ENCODE measurements at regions not wholly inside any gene's neighbourhood (a gene's known extent, or its start where the extent isn't known, plus 50 kb on each side); places are given as distances from the start of the nearest gene placed in this dataset.

DNA sequence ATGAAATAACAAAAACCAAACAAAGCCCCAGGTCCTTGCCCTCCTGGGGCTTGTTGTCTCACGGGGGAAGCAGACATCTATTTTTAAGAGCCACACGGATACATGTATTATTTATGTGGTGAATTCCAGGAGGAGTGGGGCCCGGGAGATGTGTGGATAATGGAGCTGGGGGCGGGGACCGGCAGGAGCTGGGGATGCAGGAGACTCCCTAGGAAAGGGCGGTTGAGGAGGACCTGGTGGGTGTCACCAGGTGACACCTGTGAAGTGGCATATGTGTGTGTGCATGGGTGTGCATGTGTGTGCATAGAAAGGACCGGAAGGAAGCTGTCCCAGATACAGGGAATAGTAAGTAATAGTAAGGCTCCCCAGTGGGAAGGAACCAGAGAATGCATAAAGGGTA, 148.9 kb downstream of the URI1 start:
- H3K36me3 ChIP-seq (ENCODE audit: control insufficient read depth, insufficient read depth, low read length): no peaks in the 10 kb centered on the region
- H3K4me3 ChIP-seq (ENCODE audit: low read depth, low read length): no peak overlapping the region
- no peaks in the 10 kb centered on the region for H3K9me3 ChIP-seq
- ChIA-PET POLR2A (no interaction called here), CTCF (no interaction called here)
- Mint-ChIP-seq H3K4me1 (ENCODE audit: low read depth, unreplicated experiment) (no peaks in the 10 kb centered on the region), H3K27me3 (ENCODE audit: insufficient read depth, unreplicated experiment) (peaks cover 23% of the 10 kb centered on the region), H3K36me3 (ENCODE audit: insufficient read depth, unreplicated experiment) (no peaks in the 10 kb centered on the region), H3K4me3 (ENCODE audit: unreplicated experiment) (no peak overlapping the region), H3K9me3 (ENCODE audit: unreplicated experiment) (no peaks in the 10 kb centered on the region), H3K27ac (ENCODE audit: unreplicated experiment) (no peak overlapping the region)
- DNase-seq: no peak
- no TSS peak for BruUV-seq (replicated peaks)
- TF ChIP-seq, protein P1, sequence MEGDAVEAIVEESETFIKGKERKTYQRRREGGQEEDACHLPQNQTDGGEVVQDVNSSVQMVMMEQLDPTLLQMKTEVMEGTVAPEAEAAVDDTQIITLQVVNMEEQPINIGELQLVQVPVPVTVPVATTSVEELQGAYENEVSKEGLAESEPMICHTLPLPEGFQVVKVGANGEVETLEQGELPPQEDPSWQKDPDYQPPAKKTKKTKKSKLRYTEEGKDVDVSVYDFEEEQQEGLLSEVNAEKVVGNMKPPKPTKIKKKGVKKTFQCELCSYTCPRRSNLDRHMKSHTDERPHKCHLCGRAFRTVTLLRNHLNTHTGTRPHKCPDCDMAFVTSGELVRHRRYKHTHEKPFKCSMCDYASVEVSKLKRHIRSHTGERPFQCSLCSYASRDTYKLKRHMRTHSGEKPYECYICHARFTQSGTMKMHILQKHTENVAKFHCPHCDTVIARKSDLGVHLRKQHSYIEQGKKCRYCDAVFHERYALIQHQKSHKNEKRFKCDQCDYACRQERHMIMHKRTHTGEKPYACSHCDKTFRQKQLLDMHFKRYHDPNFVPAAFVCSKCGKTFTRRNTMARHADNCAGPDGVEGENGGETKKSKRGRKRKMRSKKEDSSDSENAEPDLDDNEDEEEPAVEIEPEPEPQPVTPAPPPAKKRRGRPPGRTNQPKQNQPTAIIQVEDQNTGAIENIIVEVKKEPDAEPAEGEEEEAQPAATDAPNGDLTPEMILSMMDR (IDR thresholded peaks at IDR 0.05; ENCODE audit: insufficient read depth in 1 of 2, low read depth in 1 of 2, low read length in 1 of 2, severe bottlenecking in 1 of 2, unreplicated experiment in 1 of 2): no peak
- peaks cover 1% of the 10 kb centered on the region; the same call in 1 of the 2 replicates for H3K27me3 ChIP-seq (replicated peaks; ENCODE audit: control insufficient read depth, insufficient read depth, low read length)
- intact Hi-C loops (cut with micrococcal nuclease; ENCODE audit: unreplicated experiment): no loop called here
- no peaks in the 10 kb centered on the region for H3K4me1 ChIP-seq

DNA sequence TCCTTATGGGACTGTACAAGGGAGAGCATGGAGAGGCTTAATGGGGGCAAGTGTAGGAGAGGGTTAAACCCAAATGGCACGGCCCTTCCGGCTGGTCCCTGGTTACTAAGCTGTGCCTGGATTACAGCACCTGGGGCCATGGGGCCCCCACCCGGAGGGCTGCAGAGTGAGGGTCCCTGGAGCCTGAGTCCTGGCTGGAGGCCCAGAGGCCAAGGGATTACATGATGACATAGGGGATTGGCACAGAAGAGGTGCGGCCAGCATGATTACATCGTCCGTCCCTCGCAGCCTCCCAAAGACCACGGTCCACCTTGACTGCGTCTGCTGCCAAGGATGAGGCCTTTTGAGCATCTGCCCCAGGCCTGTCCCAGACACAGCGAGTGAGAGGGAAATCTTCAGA, 149.4 kb downstream of the URI1 start:
- TF ChIP-seq, protein P1 (IDR thresholded peaks at IDR 0.05; ENCODE audit: insufficient read depth in 1 of 2, low read depth in 1 of 2, low read length in 1 of 2, severe bottlenecking in 1 of 2, unreplicated experiment in 1 of 2): no peak
- no peaks in the 10 kb centered on the region for H3K9me3 ChIP-seq
- no peaks in the 10 kb centered on the region for H3K36me3 ChIP-seq (ENCODE audit: control insufficient read depth, insufficient read depth, low read length)
- intact Hi-C loops (cut with micrococcal nuclease; ENCODE audit: unreplicated experiment): no loop called here
- Mint-ChIP-seq H3K4me3 (ENCODE audit: unreplicated experiment) (no peak overlapping the region), H3K36me3 (ENCODE audit: insufficient read depth, unreplicated experiment) (no peaks in the 10 kb centered on the region), H3K27ac (ENCODE audit: unreplicated experiment) (no peak overlapping the region), H3K27me3 (ENCODE audit: insufficient read depth, unreplicated experiment) (peaks cover 21% of the 10 kb centered on the region), H3K9me3 (ENCODE audit: unreplicated experiment) (no peaks in the 10 kb centered on the region), H3K4me1 (ENCODE audit: low read depth, unreplicated experiment) (no peaks in the 10 kb centered on the region)
- CTCF ChIA-PET: no interaction called here
- peaks cover 1% of the 10 kb centered on the region; the same call in 1 of the 2 replicates for H3K27me3 ChIP-seq (replicated peaks; ENCODE audit: control insufficient read depth, insufficient read depth, low read length)
- BruUV-seq (replicated peaks): no TSS peak
- H3K4me1 ChIP-seq: no peaks in the 10 kb centered on the region
- no peak overlapping the region for H3K4me3 ChIP-seq (ENCODE audit: low read depth, low read length)
- no peak for DNase-seq
- POLR2A ChIA-PET: no interaction called here

DNA sequence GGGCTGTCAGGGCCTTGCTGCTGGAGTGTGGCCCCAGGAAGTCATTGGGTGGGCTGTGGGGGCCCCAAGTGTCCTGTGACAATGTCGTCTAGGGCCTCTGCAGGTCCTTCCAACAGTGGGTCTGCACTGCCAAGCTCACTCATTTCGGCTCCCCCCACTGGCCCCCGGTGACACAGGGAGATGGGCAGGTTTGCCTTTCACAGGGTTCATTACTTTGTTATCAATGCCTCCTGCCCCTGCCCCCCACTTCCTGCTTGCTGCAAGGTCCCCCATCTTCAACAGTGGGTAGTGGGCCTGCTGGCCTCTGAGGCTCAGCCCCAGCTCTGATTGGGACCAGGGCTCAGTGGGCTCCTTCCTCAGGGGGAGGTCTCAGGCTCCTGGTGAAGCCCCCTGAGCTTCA, 149.8 kb downstream of the URI1 start:
- Histone ChIP-seq H3K9me3 (no peaks in the 10 kb centered on the region), H3K36me3 (ENCODE audit: control insufficient read depth, insufficient read depth, low read length) (no peaks in the 10 kb centered on the region), H3K27me3 (replicated peaks; ENCODE audit: control insufficient read depth, insufficient read depth, low read length) (peaks cover 1% of the 10 kb centered on the region; the same call in 1 of the 2 replicates), H3K4me1 (no peaks in the 10 kb centered on the region), H3K4me3 (ENCODE audit: low read depth, low read length) (no peak overlapping the region)
- Mint-ChIP-seq H3K9me3 (ENCODE audit: unreplicated experiment) (no peaks in the 10 kb centered on the region), H3K36me3 (ENCODE audit: insufficient read depth, unreplicated experiment) (no peaks in the 10 kb centered on the region), H3K4me3 (ENCODE audit: unreplicated experiment) (no peak overlapping the region), H3K27ac (ENCODE audit: unreplicated experiment) (no peak overlapping the region), H3K27me3 (ENCODE audit: insufficient read depth, unreplicated experiment) (peaks cover 21% of the 10 kb centered on the region), H3K4me1 (ENCODE audit: low read depth, unreplicated experiment) (no peaks in the 10 kb centered on the region)
- no peak for DNase-seq
- intact Hi-C loops (cut with micrococcal nuclease; ENCODE audit: unreplicated experiment): no loop called here
- BruUV-seq (replicated peaks): no TSS peak
- ChIA-PET POLR2A (no interaction called here), CTCF (no interaction called here)
- TF ChIP-seq, protein P1 (IDR thresholded peaks at IDR 0.05; ENCODE audit: insufficient read depth in 1 of 2, low read depth in 1 of 2, low read length in 1 of 2, severe bottlenecking in 1 of 2, unreplicated experiment in 1 of 2): no peak
